ENCODE measurements at regions not wholly inside any gene's neighbourhood (a gene's known extent, or its start where the extent isn't known, plus 50 kb on each side); places are given as distances from the start of the nearest gene placed in this dataset.
"Not testable (repeated sequence)": the region's sequence is repeated elsewhere in the genome, so short reads cannot be mapped to it uniquely, and the experiment has no call there.

GRCh38 chr4:170938588-170938987 is 848.8 kb upstream of the AADAT start:
- TF ChIP-seq CTCF (IDR thresholded peaks at IDR 0.05; ENCODE audit: extremely low read depth, insufficient read depth, missing control alignments): no peak
- in situ Hi-C loops (cut with MboI; ENCODE audit: low pct_unique_long_range_greater_than_20kb, low sequenced_read_pairs, unreplicated experiment): no loop called here
- DNase-seq (ENCODE audit: low spot score): no peak

- DNase-seq (ENCODE audit: low spot score): no peak
- in situ Hi-C loops (cut with MboI; ENCODE audit: low pct_unique_long_range_greater_than_20kb, low sequenced_read_pairs, unreplicated experiment): no loop called here
- TF ChIP-seq CTCF (IDR thresholded peaks at IDR 0.05; ENCODE audit: extremely low read depth, insufficient read depth, missing control alignments): no peak
Observed at GRCh38 chr4:170931321-170931720, 841.6 kb upstream of the AADAT start.

GRCh38 chr4:170888660-170889059 is 798.9 kb upstream of the AADAT start:
- no peak for TF ChIP-seq CTCF (IDR thresholded peaks at IDR 0.05; ENCODE audit: extremely low read depth, insufficient read depth, missing control alignments)
- in situ Hi-C loops (cut with MboI; ENCODE audit: low pct_unique_long_range_greater_than_20kb, low sequenced_read_pairs, unreplicated experiment): no loop called here

GRCh38 chr4:170887396-170887795 is 797.6 kb upstream of the AADAT start:
- DNase-seq (ENCODE audit: low spot score): no peak
- no peak for TF ChIP-seq CTCF (IDR thresholded peaks at IDR 0.05; ENCODE audit: extremely low read depth, insufficient read depth, missing control alignments)
- in situ Hi-C loops (cut with MboI; ENCODE audit: low pct_unique_long_range_greater_than_20kb, low sequenced_read_pairs, unreplicated experiment): no loop called here

More at GRCh38 chr4:170888660-170889059, 798.9 kb upstream of the AADAT start:
- no peak for DNase-seq (ENCODE audit: low spot score)

GRCh38 chr4:170884969-170885570 is 795.3 kb upstream of the AADAT start:
- no peak for TF ChIP-seq CTCF (IDR thresholded peaks at IDR 0.05; ENCODE audit: extremely low read depth, insufficient read depth, missing control alignments)
- no peak for DNase-seq (ENCODE audit: low spot score)
- in situ Hi-C loops (cut with MboI; ENCODE audit: low pct_unique_long_range_greater_than_20kb, low sequenced_read_pairs, unreplicated experiment): no loop called here

- in situ Hi-C loops (cut with MboI; ENCODE audit: low pct_unique_long_range_greater_than_20kb, low sequenced_read_pairs, unreplicated experiment): not testable (repeated sequence)
Observed at GRCh38 chr4:170881646-170882045, 791.9 kb upstream of the AADAT start.

GRCh38 chr4:170875868-170876267 is 786.1 kb upstream of the AADAT start:
- in situ Hi-C loops (cut with MboI; ENCODE audit: low pct_unique_long_range_greater_than_20kb, low sequenced_read_pairs, unreplicated experiment): no loop called here
- peak; percentile 8 for TF ChIP-seq CTCF (IDR thresholded peaks at IDR 0.05; ENCODE audit: extremely low read depth, insufficient read depth, missing control alignments)
- no peak for DNase-seq (ENCODE audit: low spot score)

More at GRCh38 chr4:170881646-170882045, 791.9 kb upstream of the AADAT start:
- not testable (repeated sequence) for DNase-seq (ENCODE audit: low spot score)

Data from GM13977 (cell line).